Amniotic stem cell (primary cell): ENCODE measurements at regions not wholly inside any gene's neighbourhood (a gene's known extent, or its start where the extent isn't known, plus 50 kb on each side); places are given as distances from the start of the nearest gene placed in this dataset.

Source experiments
- DNase-seq: peaks from one replicate; lab custom pipeline; 2025; lab: John Stamatoyannopoulos, UW

- no peak for DNase-seq
These were observed 256.1 kb upstream of the UBASH3B start for GRCh38 chr11:122399375-122399774.

DNA sequence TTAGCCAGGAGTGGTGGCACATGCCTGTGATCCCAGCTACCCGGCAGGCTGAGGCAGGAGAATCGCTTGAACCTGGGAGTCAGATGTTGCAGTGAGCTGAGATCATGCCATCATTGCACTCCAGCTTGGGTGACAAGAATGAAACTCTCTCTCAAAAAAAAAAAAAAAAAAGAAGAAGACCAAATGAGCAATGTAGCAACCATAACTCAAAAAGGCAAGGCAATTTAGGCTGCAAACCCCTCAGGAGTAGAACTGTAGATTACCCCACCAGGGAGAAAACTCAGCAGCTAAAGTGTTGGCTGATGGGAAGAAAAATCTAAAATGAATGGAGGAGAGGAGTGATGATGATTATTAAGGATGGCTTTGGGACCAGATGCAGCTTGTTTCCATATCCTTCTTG is 256.7 kb upstream of the UBASH3B start:
- no peak for DNase-seq

DNA sequence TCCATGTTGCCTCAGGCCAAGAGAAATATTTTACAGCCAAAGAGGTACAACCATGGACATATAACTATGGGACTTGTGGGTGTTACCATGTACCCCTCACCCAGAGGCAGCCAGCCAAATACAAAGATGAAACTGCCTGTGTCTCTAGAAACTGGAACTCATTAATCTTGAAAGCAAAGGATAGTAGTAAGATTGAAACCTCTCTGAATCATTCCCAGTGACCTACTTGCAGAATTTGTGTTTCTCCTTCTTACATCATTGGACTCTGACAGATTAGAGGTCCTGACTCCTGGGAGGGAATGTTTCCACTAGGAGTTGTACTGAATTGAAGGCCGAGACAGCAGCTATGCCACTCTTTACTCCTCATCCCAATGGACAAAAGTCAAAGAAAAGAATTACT is 257.4 kb upstream of the UBASH3B start:
- DNase-seq = no peak

DNA sequence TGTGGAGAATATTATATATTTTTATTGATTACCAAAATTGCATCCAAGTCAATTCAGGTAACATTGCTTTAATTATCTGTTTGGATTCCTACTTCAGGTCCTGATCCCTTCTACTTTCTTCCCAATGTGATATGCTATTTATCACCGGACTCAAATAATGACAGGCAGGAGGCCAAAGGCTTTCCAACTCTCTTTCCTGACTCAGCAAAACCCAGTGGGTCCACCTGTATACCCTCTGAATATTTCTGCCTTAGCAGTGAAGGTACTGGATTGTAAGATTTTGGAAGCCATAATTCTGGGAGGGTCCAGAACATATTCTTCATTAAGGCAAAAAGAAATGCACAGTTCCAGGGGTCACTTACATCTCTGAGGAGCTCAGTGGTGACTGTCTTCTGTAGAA is 260.2 kb upstream of the UBASH3B start:
- no peak for DNase-seq

DNA sequence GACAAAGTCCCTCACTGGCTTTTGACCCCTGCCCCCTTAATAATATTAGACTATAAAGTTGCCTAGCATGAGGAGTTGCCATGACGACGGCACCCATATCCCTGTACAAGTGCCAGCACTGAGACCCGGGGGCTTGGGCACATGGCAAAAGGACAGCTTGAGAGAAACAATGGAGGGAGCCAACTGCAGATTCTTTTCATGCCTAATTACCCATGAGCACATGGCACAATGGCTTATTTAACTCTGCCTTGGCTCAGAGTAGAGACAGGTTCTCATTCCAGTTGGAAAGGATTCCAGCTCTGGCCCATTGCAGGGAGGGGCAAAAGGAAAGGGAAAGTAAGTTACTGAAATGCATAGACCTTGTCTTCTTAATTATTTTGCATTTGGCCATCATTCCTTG is 261.2 kb upstream of the UBASH3B start:
- no peak for DNase-seq

DNA sequence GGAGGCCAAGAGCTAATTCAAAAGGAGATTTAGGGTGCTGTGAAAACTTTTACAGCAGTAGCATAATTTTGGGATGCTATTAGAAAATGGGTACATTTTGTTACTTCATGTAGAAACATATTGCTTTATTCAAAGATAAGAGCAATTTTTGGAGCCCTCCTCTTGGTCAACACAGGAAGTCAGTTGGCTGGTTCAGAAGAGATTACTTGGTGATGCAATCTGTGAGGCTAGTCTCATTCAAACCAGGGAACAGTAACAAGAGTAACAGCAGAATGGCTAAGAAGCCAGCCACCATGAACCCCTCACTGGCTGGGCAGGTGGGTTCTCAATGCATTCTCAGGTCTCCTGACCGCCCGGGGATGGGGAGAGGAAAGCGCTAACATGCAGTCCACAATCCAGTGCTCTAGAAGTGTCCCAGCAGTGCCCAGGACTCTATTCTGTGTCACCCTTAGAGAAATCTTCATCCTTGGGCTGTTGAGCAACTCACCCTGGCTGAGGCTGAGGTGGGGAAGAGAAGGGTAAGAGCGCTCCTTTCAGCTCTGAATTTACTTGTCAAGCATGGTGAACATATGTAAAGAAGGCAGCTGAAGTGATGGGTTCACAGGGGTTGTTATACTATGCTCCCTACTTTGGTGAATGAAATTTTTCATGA is 262.2 kb upstream of the UBASH3B start:
- no peak for DNase-seq

- DNase-seq = no peak
These were observed 263.0 kb upstream of the UBASH3B start for GRCh38 chr11:122392508-122392907.

- no peak for DNase-seq
These were observed 264.5 kb upstream of the UBASH3B start for GRCh38 chr11:122391049-122391448.

DNA sequence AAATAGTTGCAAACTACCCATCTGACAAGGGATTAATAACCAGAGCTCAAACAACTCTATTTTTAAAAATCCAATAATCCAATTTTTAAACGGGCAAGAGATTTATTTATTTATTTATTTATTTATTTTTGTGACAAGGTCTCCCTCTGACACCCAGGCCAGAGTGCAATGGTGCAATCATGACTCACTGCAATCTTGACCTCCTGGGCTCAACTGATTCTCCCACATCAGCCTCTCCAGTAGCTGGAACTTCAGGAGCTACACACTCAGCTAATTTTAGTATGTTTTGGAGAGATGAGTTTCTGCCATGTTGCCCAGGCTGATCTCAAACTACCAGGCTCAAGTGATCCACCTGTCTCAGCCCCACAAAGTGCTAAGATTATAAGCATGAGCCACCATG is 267.2 kb upstream of the BLID start:
- DNase-seq = no peak

DNA sequence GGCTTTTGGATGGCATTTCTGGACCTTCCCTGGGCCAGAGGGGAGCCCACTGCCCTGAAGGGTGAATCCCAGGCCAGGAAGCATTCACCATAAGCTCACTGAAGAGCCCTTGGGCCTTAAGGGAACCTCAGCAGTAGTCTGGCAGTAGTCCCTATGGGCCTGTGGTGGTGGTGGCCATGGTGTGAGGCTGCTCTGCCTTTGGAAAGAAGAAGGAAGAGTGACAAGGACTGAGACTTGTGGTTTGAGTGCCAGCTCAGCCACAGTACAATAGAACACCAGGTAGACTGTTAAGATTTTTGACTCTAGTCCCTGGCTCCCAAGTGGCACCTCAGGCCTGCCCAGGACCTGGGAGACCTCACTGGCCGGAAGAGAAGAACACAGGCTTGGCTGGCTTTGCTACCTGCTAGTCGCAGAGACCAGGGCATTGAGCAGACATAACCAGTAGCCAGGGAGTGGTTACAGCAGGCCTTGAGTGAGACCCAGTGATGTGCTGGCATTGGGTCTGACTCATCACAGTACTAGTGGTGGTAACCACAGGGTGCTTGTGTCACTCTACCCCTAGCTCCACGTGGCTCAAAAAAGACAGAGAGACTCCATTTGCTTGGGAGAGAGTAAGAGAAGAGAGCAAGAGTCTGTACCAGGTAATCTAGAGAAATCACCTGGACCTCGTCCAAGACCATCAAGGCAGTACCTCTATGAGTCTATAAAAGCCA is 259.8 kb upstream of the BLID start:
- no peak for DNase-seq

DNA sequence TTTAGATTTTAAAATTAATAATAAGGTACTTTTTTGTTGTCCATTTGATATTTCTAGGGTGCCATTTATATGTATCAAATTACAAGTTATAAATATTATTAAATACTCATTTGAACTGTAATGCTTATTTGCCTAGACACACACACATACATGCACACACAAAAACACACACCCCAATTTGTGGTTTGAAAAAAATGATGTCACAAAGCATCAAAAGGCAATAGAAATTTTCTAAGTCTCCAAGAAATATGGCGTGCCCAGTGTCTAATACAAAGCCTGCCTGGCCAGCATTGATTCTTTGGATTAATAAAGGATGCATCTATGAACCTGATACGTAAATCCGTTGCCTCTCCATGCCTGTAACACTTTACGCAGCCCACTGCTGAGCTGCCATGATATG is 252.8 kb upstream of the BLID start:
- DNase-seq = no peak

DNA sequence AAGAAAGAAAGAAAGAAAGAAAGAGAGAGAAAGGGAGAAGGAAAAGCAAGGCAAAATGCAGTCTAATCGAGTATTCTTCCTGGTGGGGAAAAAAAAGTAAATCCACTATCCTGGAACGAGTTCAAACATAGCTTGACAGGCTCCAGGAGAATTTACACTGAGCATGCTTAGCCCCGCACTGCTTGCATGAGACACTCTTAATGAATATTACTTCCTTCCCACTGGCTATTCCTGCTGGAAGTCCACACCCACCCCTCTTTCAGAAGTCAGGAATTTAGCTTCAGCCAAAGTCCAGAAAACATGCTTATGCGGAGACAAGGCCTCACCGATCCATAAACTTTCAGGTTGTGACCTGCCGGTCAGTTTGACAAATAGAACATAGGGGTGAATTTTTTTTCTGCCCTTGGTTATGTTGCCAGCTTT is 251.8 kb upstream of the BLID start:
- peak; percentile 43 for DNase-seq

DNA sequence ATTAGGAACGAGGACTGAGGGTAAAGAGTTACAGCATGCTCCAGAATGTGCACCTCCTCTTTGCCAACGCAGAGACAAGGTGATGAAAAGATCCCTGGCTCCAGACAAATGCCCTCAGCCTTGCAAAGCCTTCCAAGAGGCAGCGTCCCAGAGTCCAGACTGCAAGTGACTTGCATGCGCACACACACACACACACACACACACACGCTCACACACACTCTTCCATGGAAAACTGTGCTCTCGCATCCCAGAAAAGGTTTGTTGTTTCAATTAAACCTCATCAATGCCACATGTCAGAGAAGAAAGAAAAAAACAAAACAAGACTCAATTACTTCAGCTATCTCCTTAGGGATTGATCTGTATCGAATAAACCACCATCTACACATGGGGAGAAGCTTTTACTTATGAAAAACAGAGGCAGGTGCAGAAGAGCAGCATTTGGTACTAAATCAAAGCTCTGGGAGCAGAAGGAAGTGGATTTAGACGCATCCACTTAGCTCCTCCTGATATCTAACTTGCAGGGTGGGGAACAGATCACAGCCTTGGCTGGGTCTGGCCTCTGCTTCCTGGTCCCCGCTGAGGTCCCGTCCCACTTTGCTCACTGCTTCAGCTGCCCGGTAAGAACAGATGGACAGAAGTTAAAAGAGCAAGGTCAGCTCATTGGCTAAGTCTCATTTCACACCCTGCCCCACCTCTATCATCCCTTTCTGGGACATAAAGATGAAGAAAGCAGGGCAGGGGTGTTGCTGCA is 249.8 kb upstream of the BLID start:
- DNase-seq = no peak

DNA sequence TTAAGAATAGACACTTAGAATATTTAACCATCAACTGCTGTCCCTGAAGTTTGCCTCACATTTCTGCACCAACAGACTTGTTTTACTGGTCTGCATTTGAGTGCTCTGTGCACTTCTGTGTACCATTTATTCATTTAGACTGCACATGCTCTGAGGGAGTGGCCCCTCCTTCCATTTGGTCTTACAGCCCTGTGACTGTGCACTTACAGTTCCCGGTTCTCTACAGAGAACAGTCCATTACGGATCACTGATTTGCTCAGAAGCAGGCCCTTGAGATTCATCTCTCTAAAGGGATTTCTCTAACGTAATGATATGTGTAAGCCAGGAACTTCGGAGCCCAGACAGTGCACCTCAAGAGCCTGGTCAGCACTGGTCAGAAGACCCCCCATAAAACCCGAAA is 247.3 kb upstream of the BLID start:
- DNase-seq = no peak

- no peak for DNase-seq
These were observed 246.4 kb upstream of the BLID start for GRCh38 chr11:122362381-122362780.

GRCh38 chr11:122360875-122361274 is 244.9 kb upstream of the BLID start:
- no peak for DNase-seq

DNA sequence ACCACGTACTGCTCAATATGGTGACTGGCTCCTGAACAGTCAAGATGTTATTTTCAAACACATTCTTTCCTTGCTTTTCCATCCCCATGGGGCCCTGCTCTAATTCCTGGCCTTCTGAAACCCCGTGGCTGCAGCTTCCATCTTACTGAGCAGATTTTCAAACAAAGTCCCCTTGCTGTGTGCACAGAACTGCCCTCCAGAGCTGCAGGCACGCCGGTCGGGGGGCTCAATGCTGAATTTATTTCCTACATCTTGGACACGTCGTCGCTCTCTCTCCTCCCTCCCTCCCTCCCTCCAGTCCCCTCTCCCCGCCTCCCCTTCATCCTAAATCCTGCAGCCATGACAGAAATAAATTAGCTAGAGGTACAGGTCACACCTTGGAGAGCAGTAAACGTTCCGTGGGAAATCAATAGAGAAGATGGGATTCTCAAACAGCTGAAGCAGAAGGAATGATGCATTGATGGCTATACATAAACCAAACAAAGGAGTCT is 243.1 kb upstream of the BLID start:
- DNase-seq = no peak

GRCh38 chr11:122358292-122358691 is 242.3 kb upstream of the BLID start:
- DNase-seq = no peak

DNA sequence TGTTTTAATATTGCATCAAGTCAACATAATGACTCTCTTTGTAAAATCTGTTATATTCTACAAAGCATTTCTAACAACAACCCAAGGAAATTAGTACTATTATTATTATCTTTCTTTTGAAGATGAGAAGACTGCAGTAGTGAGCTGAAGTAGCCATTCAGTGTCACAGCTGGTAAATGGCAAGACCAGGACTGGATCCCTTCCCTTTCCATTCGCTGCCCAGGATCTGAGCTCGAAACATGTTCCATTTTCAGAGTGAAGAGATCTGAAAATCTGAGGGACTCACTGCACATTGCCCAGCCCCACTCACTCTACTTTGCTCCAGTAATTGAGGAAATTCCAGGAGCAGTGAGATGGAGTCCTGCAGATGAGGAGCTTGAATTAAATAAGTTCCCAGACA is 240.0 kb upstream of the BLID start:
- DNase-seq = no peak

- no peak for DNase-seq
These were observed 238.1 kb upstream of the BLID start for GRCh38 chr11:122354025-122354697.

- no peak for DNase-seq
These were observed 237.5 kb upstream of the BLID start for GRCh38 chr11:122353561-122353960.

DNA sequence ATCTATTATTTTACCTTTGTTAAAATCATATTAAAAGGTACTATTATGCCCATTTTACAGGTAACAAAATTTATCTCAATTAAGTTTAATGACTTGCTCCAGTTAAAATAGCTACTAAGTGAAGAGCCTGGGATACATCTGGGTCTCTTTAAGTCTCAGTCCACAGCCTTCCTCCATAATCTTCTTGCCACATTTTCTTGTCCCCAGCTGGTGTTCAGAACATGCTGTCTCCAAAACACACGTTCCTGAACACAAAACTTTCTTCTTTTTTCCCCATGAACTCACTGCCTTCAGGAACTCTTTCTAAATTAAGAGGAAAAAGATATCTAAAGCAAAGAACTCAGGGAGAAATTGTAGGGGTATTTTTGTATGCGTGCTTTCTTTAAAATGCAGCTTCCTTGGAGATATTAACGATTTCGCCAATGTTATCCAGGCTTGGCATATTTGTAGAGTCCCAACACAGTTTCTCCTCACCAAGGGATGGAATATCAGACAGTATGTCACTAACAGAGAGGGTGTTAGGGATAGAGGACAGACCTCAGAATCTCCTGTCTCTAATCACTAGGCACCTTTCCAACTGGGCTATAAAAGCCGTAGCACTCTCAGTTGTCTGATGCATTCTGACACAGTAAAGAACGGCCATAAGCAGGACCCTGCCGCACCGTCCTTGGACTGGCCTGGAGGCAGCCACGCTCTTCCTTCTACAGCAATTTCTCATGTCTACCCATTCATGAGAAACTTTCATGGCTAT is 232.8 kb upstream of the BLID start:
- DNase-seq = no peak
